ENCODE measurements at regions not wholly inside any gene's neighbourhood (a gene's known extent, or its start where the extent isn't known, plus 50 kb on each side); places are given as distances from the start of the nearest gene placed in this dataset.
"Not testable (repeated sequence)": the region's sequence is repeated elsewhere in the genome, so short reads cannot be mapped to it uniquely, and the experiment has no call there.

- not testable (repeated sequence) for TF ChIP-seq POLR2A, CTCF (IDR thresholded peaks at IDR 0.05)
Measured at GRCh38 chr16:17005963-17006362, 464.8 kb downstream of the XYLT1 start.

Measured in testis (tissue), 2 donors.